Renal cortex interstitium (tissue), 11 donors: ENCODE measurements at regions not wholly inside any gene's neighbourhood (a gene's known extent, or its start where the extent isn't known, plus 50 kb on each side); places are given as distances from the start of the nearest gene placed in this dataset.
"Not testable (repeated sequence)": the region's sequence is repeated elsewhere in the genome, so short reads cannot be mapped to it uniquely, and the experiment has no call there.

Experiments used
- DNase-seq, 11 donors: peaks; one replicate each; pipeline ENCODE4 v3.0.0-alpha.2; 2013; ENCODE audit warnings: low read depth in 9 of 11, low spot score in 4 of 11; ENCODE audit errors: extremely low read depth in 1 of 11

GRCh38 chr14:70269582-70269981, 80.8 kb upstream of the SLC8A3 start:
- DNase-seq: no peak

GRCh38 chr14:70268760-70269159, 80.0 kb upstream of the SLC8A3 start:
- no peak for DNase-seq

GRCh38 chr14:70266157-70266556, 77.4 kb upstream of the SLC8A3 start:
- DNase-seq: no peak

- DNase-seq: no peak
These were observed 76.7 kb upstream of the SLC8A3 start for GRCh38 chr14:70265422-70265821.

GRCh38 chr14:70259420-70259819, 70.7 kb upstream of the SLC8A3 start:
- no peak for DNase-seq

- DNase-seq: no peak
These were observed 68.8 kb upstream of the SLC8A3 start for GRCh38 chr14:70257526-70257925.

- DNase-seq: no peak
These were observed 67.8 kb upstream of the SLC8A3 start for GRCh38 chr14:70256601-70257000.

- DNase-seq: peak in 4 of 11 donors; percentile 1 to 5 (median 5)
These were observed 66.6 kb upstream of the SLC8A3 start for GRCh38 chr14:70255071-70256057.

GRCh38 chr14:70254476-70254961, 65.8 kb upstream of the SLC8A3 start:
- DNase-seq: peak in 8 of 11 donors; percentile 14 to 46 (median 27)

GRCh38 chr14:70253547-70253946, 64.8 kb upstream of the SLC8A3 start:
- not testable (repeated sequence) for DNase-seq

GRCh38 chr14:70245026-70245425, 56.3 kb upstream of the SLC8A3 start:
- DNase-seq: no peak

- DNase-seq: no peak
These were observed 51.1 kb upstream of the SLC8A3 start for GRCh38 chr14:70239802-70240201.

GRCh38 chr14:70238635-70239034, 49.9 kb upstream of the SLC8A3 start:
- DNase-seq: not testable (repeated sequence)
